ENCODE measurements at regions not wholly inside any gene's neighbourhood (a gene's known extent, or its start where the extent isn't known, plus 50 kb on each side); places are given as distances from the start of the nearest gene placed in this dataset.
"Not testable (repeated sequence)": the region's sequence is repeated elsewhere in the genome, so short reads cannot be mapped to it uniquely, and the experiment has no call there.

DNA sequence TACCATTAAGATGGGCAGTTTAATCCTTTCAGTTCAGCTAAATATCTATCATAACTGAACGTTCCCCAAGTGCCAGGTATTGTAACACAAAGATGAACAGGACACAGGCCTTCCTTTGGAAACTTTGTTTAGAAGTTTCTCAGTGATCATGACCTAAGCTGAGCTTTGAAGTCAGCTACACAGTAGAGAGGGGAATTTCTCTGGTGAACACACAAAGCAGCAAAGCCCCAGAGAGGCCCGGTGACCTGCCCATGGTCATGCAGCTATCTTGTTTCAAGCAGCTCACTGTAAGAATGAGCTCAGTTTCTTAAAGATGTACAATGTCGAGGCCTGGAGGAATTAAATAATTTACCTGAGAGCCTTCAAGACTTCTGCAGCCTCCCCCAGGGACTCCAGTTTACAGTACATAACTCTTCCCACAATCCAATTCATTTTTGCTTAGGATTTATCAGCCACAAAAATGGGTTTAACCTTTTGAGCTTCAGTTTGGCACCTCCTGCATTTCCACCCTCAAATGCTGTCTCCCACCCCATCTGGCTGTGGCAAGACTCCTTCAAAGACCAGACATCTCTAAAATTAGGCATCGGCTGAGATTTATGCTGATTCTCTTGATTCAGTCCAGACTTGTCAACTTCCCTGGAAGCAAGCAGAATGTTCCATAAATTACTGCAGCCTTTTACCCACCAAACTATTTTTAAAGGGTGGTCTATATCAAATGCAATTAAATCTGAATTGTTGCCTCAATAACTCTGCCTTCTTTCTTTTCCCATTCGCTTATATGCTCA is 325.6 kb downstream of the TXNL1 start:
- DNase-seq = no peak

DNA sequence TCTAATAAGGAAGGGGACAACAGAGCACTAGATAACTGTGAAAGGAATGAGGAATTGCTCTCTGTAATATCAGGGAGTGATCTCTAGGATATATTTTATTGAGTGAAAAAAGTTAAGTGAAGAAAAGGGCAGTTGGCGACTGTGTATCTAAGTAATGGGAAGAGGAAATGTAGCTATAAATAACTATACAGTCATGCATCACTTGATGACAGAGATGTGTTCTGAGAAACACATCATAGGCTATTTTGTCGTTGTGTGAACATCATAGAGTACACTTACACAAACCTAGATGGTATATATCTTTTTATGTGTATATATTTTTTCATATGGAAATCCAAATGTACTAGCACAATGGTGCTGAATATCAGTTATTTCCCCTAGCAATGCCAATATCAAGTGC is 329.3 kb downstream of the TXNL1 start:
- no peak for DNase-seq

DNA sequence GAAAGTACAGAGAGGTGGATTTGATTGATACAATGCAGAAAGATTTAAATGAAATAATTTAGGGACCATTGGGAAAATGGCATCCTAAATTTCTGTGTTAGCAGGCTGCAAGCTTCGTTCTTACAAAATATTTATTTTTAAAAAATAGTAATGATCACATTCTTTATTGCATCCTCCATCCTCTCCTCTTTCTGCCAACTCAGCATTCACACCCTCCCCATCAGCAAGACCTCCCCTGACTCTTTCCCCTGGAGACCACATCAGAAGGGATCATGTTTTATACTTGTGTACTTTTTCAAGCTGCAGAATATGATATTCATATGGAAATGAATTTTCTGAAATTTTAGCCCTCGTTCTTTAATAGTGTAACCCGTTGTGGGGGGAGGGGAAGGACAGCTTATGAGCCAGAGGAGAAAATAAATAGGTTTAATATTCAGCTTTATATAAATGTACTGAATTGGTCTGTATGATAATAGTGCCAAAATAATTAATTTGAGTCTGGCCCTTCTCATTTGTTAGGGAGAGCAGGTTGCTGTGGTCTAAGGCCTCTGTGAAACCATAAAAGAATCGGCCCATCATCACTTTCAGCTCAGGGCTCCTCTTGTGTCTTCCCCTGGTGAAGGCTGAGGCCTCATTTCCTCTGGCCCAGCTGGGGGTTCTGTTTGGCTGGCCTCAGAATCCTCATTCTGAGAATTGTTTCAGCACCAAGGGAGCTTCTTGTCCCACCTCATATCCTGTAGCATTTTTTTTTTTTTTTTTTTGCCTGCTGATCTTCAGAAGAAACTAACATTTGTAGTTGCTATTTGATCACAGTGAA is 330.8 kb downstream of the TXNL1 start:
- DNase-seq = no peak

- no peak for DNase-seq
These were observed 331.6 kb downstream of the TXNL1 start for GRCh38 chr18:56306797-56307196.

DNA sequence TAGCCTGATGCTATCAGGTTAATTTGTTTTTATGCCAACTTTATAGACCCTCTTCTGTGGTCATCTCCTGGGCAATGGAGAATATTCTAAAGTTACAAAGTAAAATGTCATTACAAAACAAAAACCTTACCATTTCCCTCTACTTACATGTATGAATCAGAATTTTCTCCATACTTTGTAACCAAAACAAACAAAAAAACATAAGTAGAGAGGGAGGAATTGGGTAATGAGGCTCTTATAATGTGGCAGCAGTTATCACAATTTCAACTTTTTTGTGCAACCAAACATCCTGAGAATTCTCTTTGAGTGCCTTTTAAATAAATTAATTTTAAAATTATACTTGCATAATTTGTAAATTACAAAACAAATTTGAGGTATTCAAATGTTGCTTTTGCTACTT is 332.8 kb downstream of the TXNL1 start:
- no peak for DNase-seq

- no peak for DNase-seq
These were observed 336.2 kb downstream of the TXNL1 start for GRCh38 chr18:56302156-56302555.

GRCh38 chr18:56299740-56300139 is 338.7 kb downstream of the TXNL1 start:
- no peak for DNase-seq

GRCh38 chr18:56298935-56299334 is 339.5 kb downstream of the TXNL1 start:
- DNase-seq = no peak

GRCh38 chr18:56296381-56296780 is 342.0 kb downstream of the TXNL1 start:
- no peak for DNase-seq

GRCh38 chr18:56294484-56295183 is 343.8 kb downstream of the TXNL1 start:
- no peak for DNase-seq

- no peak for DNase-seq
These were observed 347.1 kb downstream of the TXNL1 start for GRCh38 chr18:56291294-56291693.

- no peak for DNase-seq
These were observed 349.0 kb downstream of the TXNL1 start for GRCh38 chr18:56289381-56289780.

DNA sequence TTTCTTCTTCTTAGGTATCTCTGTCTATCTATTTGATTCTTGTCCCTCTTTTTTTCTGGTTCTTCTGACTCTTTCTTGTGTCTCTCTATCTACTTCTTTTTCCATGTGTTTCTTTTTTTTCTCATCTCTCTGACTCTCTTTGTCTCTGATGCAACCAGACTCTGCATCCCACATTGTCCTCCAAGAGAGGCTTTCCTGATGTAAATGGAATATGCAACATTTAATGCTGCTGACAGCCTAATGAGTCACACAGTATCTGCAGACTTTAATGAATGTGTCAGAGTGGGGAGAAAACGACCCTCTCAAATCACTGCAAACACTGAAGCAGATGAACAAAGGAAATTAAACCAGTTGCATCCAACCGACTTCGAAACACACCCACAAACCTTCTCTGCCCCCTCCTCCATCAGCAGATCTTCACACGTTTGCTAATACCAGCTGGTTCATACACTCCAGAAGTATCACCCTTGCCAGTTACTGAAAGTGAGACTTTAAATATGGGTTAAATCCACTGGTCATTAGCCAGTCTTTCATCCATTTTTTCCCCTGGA is 351.5 kb downstream of the TXNL1 start:
- no peak for DNase-seq

- no peak for DNase-seq
These were observed 352.9 kb downstream of the TXNL1 start for GRCh38 chr18:56285387-56286065.

GRCh38 chr18:56284319-56284718 is 354.1 kb downstream of the TXNL1 start:
- no peak for DNase-seq

- no peak for DNase-seq
These were observed 355.1 kb downstream of the TXNL1 start for GRCh38 chr18:56283316-56283715.

- no peak for DNase-seq
These were observed 355.9 kb downstream of the TXNL1 start for GRCh38 chr18:56282234-56283104.

GRCh38 chr18:56279816-56280215 is 358.6 kb downstream of the TXNL1 start:
- not testable (repeated sequence) for DNase-seq

GRCh38 chr18:56278421-56279003 is 359.9 kb downstream of the TXNL1 start:
- DNase-seq = no peak

DNA sequence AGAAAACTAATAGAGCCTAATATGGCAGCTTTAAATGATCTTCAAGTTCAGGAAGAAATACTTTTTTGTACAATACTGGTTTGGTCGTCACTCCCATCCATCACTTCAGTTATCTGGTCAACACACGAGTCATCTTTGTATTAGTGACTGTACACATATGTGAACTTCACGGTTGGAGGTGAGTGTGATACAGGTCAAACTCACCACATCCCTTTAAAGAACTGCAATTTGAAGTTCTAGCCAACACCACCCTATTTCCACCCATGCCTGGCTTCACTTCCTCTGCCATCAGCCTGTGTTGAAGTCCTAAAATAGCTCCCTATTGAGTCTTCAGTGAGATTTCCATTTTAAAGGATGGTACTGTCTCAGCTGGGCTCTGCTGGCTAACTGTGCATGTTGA is 361.9 kb downstream of the TXNL1 start:
- no peak for DNase-seq

DNA sequence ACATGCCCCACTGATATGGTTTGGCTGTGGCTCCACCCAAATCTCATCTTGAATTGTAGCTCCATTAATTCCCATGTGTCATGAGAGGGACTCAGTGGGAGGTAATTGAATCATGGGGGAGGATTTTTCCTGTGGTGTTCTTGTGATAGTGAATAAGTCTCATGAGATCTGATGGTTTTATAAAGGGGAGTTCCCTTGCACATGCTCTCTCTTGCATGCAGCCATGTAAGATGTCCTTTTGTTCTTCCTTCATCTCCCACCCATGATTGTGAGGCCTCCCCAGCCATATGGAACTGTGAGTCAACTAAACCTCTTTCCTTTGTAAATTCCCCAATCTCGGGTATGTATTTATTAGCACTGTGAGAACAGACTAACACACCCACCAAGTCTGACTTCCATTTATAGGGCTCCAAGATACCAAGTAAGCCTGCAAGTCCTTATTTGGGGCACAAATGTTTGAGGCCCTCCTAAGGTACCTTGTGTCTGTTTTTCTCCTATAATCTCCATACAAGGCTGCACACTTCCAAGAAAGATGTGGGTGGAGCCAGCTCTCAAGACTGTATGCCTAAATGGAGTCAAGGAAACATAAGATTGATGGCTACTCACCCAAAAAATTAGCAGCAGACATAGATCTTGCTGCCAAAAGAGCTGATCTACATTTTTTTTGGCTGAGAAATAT is 364.7 kb downstream of the TXNL1 start:
- DNase-seq = no peak

Measured in midbrain (tissue), 1 donor.